A549 (cell line): ENCODE measurements at regions not wholly inside any gene's neighbourhood (a gene's known extent, or its start where the extent isn't known, plus 50 kb on each side); places are given as distances from the start of the nearest gene placed in this dataset.

Source experiments
- CEBPB ChIP-seq, 2 experiments: fragments of >200 bp in 1 of 2; sonication (Bioruptor Twin) in 1 of 2; formaldehyde crosslinking in 1 of 2; IDR thresholded peaks; 2 replicates each; pipeline ENCODE4 v1.6.1; 2012 to 2016
- EP300 ChIP-seq, 2 experiments: fragments of >200 bp; sonication (Bioruptor Twin); formaldehyde crosslinking; IDR thresholded peaks; 2 replicates in 1 of 2; 3 replicates in 1 of 2; pipeline ENCODE4 v1.6.1; 2016 to 2017
- ESRRA ChIP-seq: fragments of 150-350 bp; IDR thresholded peaks from 2 replicates; pipeline ENCODE4 v1.6.1; 2014; ENCODE audit warnings: mild to moderate bottlenecking, low read length, borderline replicate concordance
- JUN ChIP-seq, 2 experiments: fragments of >200 bp; sonication (Bioruptor Twin); formaldehyde crosslinking; IDR thresholded peaks; 2 replicates in 1 of 2; 3 replicates in 1 of 2; pipeline ENCODE4 v1.6.1; 2016 to 2017
- JUNB ChIP-seq: fragments of >200 bp; sonication (Bioruptor Twin); formaldehyde crosslinking; IDR thresholded peaks from 2 replicates; pipeline ENCODE4 v1.6.1; 2016
- POLR2A ChIP-seq: IDR thresholded peaks from 2 replicates; pipeline ENCODE4 v1.6.1; 2012; ENCODE audit warnings: mild to moderate bottlenecking, low read length
- POLR2AphosphoS2 ChIP-seq: conservative IDR thresholded peaks from 2 replicates; pipeline ENCODE4 v1.6.1; 2012; ENCODE audit warnings: low read length, improper control_type of control experiment, inconsistent platforms
- RAD21 ChIP-seq, 2 experiments: fragments of >200 bp in 1 of 2; sonication (Bioruptor Twin) in 1 of 2; formaldehyde crosslinking in 1 of 2; IDR thresholded peaks in 1 of 2; conservative IDR thresholded peaks in 1 of 2; 2 replicates in 1 of 2; 3 replicates in 1 of 2; pipeline ENCODE4 v1.6.1; 2012 to 2018; ENCODE audit warnings: inconsistent platforms in 1 of 2
- RARB ChIP-seq: fragments of 250-450 bp; sonication (Bioruptor Pico); IDR thresholded peaks from 2 replicates; pipeline ENCODE4 v1.8.0; 2021; ENCODE audit warnings: mild to moderate bottlenecking, moderate library complexity
- ZFP36 ChIP-seq: fragments of 450-650 bp; IDR thresholded peaks from 2 replicates; pipeline ENCODE4 v1.6.1; 2014; ENCODE audit warnings: borderline replicate concordance; ENCODE audit not compliant: partially characterized antibody
- ZSCAN20 ChIP-seq: fragments of 250-450 bp; sonication (Bioruptor Pico); IDR thresholded peaks from 2 replicates; pipeline ENCODE4 v1.8.0; 2022; ENCODE audit warnings: mild to moderate bottlenecking, moderate library complexity
- TF ChIP-seq, protein P1 (sequence below): IDR thresholded peaks from 2 replicates; pipeline ENCODE4 v1.6.1; 2012; ENCODE audit warnings: low read depth, borderline replicate concordance
- TF ChIP-seq, protein P2 (sequence below): fragments of >200 bp; sonication (Bioruptor Twin); formaldehyde crosslinking; IDR thresholded peaks from 3 replicates; pipeline ENCODE4 v1.5.1; 2016
- TF ChIP-seq, protein P3 (sequence below): IDR thresholded peaks from 2 replicates; pipeline ENCODE4 v1.6.1; 2012

DNA sequence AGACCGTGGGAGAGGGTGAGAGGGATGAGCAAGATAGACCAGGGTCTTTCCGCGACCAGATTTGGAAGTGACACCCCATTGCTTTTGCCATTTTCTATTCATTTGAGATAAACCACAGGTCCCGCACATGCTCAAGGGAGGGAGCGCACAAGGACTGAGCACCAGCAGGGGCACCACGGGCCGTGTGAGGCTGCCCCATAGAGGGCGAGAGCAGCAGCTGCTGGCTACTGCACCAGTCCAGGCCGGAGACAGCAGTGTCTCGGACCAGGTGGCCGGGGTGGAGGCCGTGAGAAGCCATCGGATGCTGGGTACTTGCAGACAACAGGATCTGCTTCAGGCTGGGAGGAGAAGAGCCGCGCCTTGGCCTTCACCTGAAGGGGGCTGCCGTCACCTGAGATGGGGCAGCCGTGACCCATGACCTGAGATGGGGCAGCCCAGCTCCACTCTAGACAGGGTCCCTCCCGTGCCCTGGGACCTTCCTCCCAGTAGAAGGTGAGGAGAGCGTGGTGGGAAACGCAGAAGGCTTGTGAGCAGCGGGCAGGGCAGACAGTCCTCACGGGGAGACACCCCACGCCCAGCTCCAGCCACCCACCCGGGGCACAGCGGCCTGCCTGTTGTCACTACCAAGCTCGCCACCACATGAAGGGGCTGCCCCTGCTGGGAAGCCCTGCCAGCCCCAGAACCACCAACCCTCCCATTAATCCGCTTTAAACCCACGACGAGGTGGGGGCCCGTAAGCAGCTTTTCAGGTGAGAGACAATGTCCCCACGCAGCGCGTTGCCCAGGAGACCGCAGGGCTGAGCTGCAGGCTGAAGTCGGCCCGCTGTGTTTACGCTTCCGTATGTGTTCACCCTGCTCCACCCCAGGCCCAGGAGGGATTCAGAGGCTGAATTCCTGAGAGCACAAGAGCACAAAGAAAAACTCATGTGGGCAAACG is 61.7 kb upstream of the FBRSL1 start:
- TF ChIP-seq, protein P1, sequence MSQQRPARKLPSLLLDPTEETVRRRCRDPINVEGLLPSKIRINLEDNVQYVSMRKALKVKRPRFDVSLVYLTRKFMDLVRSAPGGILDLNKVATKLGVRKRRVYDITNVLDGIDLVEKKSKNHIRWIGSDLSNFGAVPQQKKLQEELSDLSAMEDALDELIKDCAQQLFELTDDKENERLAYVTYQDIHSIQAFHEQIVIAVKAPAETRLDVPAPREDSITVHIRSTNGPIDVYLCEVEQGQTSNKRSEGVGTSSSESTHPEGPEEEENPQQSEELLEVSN, result no peak
- TF ChIP-seq, protein P2, sequence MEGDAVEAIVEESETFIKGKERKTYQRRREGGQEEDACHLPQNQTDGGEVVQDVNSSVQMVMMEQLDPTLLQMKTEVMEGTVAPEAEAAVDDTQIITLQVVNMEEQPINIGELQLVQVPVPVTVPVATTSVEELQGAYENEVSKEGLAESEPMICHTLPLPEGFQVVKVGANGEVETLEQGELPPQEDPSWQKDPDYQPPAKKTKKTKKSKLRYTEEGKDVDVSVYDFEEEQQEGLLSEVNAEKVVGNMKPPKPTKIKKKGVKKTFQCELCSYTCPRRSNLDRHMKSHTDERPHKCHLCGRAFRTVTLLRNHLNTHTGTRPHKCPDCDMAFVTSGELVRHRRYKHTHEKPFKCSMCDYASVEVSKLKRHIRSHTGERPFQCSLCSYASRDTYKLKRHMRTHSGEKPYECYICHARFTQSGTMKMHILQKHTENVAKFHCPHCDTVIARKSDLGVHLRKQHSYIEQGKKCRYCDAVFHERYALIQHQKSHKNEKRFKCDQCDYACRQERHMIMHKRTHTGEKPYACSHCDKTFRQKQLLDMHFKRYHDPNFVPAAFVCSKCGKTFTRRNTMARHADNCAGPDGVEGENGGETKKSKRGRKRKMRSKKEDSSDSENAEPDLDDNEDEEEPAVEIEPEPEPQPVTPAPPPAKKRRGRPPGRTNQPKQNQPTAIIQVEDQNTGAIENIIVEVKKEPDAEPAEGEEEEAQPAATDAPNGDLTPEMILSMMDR, result no peak
- TF ChIP-seq POLR2A (no peak), POLR2AphosphoS2 (no peak), JUNB (no peak), RAD21 (conservative IDR thresholded peaks at IDR 0.05 in 1 of 2, IDR thresholded peaks at IDR 0.05 in 1 of 2) (no peak), CEBPB (IDR thresholded peaks at IDR 0.05) (no peak), ZFP36 (no peak), RARB (CRISPR knock-in tag) (no peak), JUN (IDR thresholded peaks at IDR 0.05) (no peak), ZSCAN20 (CRISPR knock-in tag) (no peak), EP300 (IDR thresholded peaks at IDR 0.05) (no peak), ESRRA (no peak)
- TF ChIP-seq, protein P3, sequence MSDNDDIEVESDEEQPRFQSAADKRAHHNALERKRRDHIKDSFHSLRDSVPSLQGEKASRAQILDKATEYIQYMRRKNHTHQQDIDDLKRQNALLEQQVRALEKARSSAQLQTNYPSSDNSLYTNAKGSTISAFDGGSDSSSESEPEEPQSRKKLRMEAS, result no peak
